ENCODE measurements at regions not wholly inside any gene's neighbourhood (a gene's known extent, or its start where the extent isn't known, plus 50 kb on each side); places are given as distances from the start of the nearest gene placed in this dataset.
"Not testable (repeated sequence)": the region's sequence is repeated elsewhere in the genome, so short reads cannot be mapped to it uniquely, and the experiment has no call there.

- no peak for TF ChIP-seq CTCF (IDR thresholded peaks at IDR 0.05; ENCODE audit: low read depth, low read length)
- DNase-seq (ENCODE audit: low read depth in 2 of 2) = no peak
- H3K4me3 ChIP-seq (replicated peaks in 1 of 2; ENCODE audit: low read depth in 2 of 2, low read length in 2 of 2) = no peak overlapping the region
Measured at GRCh38 chr1:203993256-203993655, 79.7 kb upstream of the SOX13 start.

GRCh38 chr1:203995228-203995627, 77.7 kb upstream of the SOX13 start:
- H3K4me3 ChIP-seq (replicated peaks in 1 of 2; ENCODE audit: low read depth in 2 of 2, low read length in 2 of 2) = no peak overlapping the region
- TF ChIP-seq CTCF (IDR thresholded peaks at IDR 0.05; ENCODE audit: low read depth, low read length) = no peak
- peak; percentile 18 to 41 for DNase-seq (ENCODE audit: low read depth in 2 of 2)

- H3K4me3 ChIP-seq (replicated peaks in 1 of 2; ENCODE audit: low read depth in 2 of 2, low read length in 2 of 2) = no peak overlapping the region
- no peak for TF ChIP-seq CTCF (IDR thresholded peaks at IDR 0.05; ENCODE audit: low read depth, low read length)
- DNase-seq (ENCODE audit: low read depth in 2 of 2) = peak; percentile 4 to 14
Measured at GRCh38 chr1:203996126-203996525, 76.8 kb upstream of the SOX13 start.

GRCh38 chr1:203998571-203998970, 74.3 kb upstream of the SOX13 start:
- DNase-seq (ENCODE audit: low read depth in 2 of 2); H3K4me3 ChIP-seq (replicated peaks in 1 of 2; ENCODE audit: low read depth in 2 of 2, low read length in 2 of 2): not testable (repeated sequence)

- no peak overlapping the region for H3K4me3 ChIP-seq (replicated peaks in 1 of 2; ENCODE audit: low read depth in 2 of 2, low read length in 2 of 2)
- no peak for TF ChIP-seq CTCF (IDR thresholded peaks at IDR 0.05; ENCODE audit: low read depth, low read length)
- DNase-seq (ENCODE audit: low read depth in 2 of 2) = peak in 1 of 2 donors; percentile 33
Measured at GRCh38 chr1:203999618-204000017, 73.3 kb upstream of the SOX13 start.

- no peak for TF ChIP-seq CTCF (IDR thresholded peaks at IDR 0.05; ENCODE audit: low read depth, low read length)
- no peak overlapping the region for H3K4me3 ChIP-seq (replicated peaks in 1 of 2; ENCODE audit: low read depth in 2 of 2, low read length in 2 of 2)
- no peak for DNase-seq (ENCODE audit: low read depth in 2 of 2)
Measured at GRCh38 chr1:204001166-204001901, 71.6 kb upstream of the SOX13 start.

GRCh38 chr1:204002614-204003013, 70.3 kb upstream of the SOX13 start:
- no peak for TF ChIP-seq CTCF (IDR thresholded peaks at IDR 0.05; ENCODE audit: low read depth, low read length)
- no peak overlapping the region for H3K4me3 ChIP-seq (replicated peaks in 1 of 2; ENCODE audit: low read depth in 2 of 2, low read length in 2 of 2)

More at GRCh38 chr1:204002614-204003013, 70.3 kb upstream of the SOX13 start:
- DNase-seq (ENCODE audit: low read depth in 2 of 2) = no peak

Measured in cardiac fibroblast (primary cell).